ENCODE measurements at regions not wholly inside any gene's neighbourhood (a gene's known extent, or its start where the extent isn't known, plus 50 kb on each side); places are given as distances from the start of the nearest gene placed in this dataset.
A peak's percentile ranks its signal among the peaks of the same experiment; 100 is the strongest.
"Not testable (repeated sequence)": the region's sequence is repeated elsewhere in the genome, so short reads cannot be mapped to it uniquely, and the experiment has no call there.

GRCh38 chr9:81814794-81815464, 113.3 kb upstream of the SPATA31D4 start:
- ATAC-seq, result peak; percentile 46

GRCh38 chr9:81815781-81816180, 112.4 kb upstream of the SPATA31D4 start:
- no peak for ATAC-seq

- no peak for ATAC-seq
These were observed 109.1 kb upstream of the SPATA31D4 start for GRCh38 chr9:81819155-81819554.

- ATAC-seq, result no peak
These were observed 108.2 kb upstream of the SPATA31D4 start for GRCh38 chr9:81819859-81820546.

- ATAC-seq, result no peak
These were observed 105.8 kb upstream of the SPATA31D4 start for GRCh38 chr9:81822301-81822865.

GRCh38 chr9:81822967-81823366, 105.3 kb upstream of the SPATA31D4 start:
- peak; percentile 15 for ATAC-seq

- ATAC-seq, result no peak
These were observed 104.3 kb upstream of the SPATA31D4 start for GRCh38 chr9:81823672-81824554.

- no peak for ATAC-seq
These were observed 103.2 kb upstream of the SPATA31D4 start for GRCh38 chr9:81824802-81825730.

GRCh38 chr9:81825846-81826516, 102.2 kb upstream of the SPATA31D4 start:
- no peak for ATAC-seq

- no peak for ATAC-seq
These were observed 101.7 kb upstream of the SPATA31D4 start for GRCh38 chr9:81826517-81826906.

- no peak for ATAC-seq
These were observed 100.5 kb upstream of the SPATA31D4 start for GRCh38 chr9:81827616-81828296.

- ATAC-seq, result no peak
These were observed 98.9 kb upstream of the SPATA31D4 start for GRCh38 chr9:81829195-81829882.

- ATAC-seq, result not testable (repeated sequence)
These were observed 97.8 kb upstream of the SPATA31D4 start for GRCh38 chr9:81830431-81830830.

GRCh38 chr9:81832571-81833285, 95.5 kb upstream of the SPATA31D4 start:
- ATAC-seq, result no peak

GRCh38 chr9:81833563-81834345, 94.5 kb upstream of the SPATA31D4 start:
- no peak for ATAC-seq

- ATAC-seq, result no peak
These were observed 86.9 kb upstream of the SPATA31D4 start for GRCh38 chr9:81841333-81841732.

- ATAC-seq, result no peak
These were observed 84.1 kb upstream of the SPATA31D4 start for GRCh38 chr9:81844131-81844567.

GRCh38 chr9:81847181-81847915, 80.9 kb upstream of the SPATA31D4 start:
- ATAC-seq, result no peak

Data from esophagus mucosa (tissue), 1 donor.